ENCODE measurements at regions not wholly inside any gene's neighbourhood (a gene's known extent, or its start where the extent isn't known, plus 50 kb on each side); places are given as distances from the start of the nearest gene placed in this dataset.

GRCh38 chr2:2389215-2389614 lies 58.1 kb upstream of the MYT1L start:
- Mint-ChIP-seq H3K36me3 (ENCODE audit: low read depth) (no peaks in the 10 kb centered on the region), H3K27me3 (no peaks in the 10 kb centered on the region), H3K4me1 (ENCODE audit: low read depth) (no peaks in the 10 kb centered on the region), H3K27ac (no peak overlapping the region), H3K9me3 (peaks cover 6% of the 10 kb centered on the region), H3K4me3 (no peak overlapping the region)
- ChIA-PET POLR2A (no interaction called here), CTCF (no interaction called here)
- Histone ChIP-seq H3K4me1 (ENCODE audit: insufficient read depth, low read length) (no peaks in the 10 kb centered on the region), H3K27ac (ENCODE audit: low read depth in 1 of 2, low read length in 2 of 2) (no peak overlapping the region), H3K36me3 (ENCODE audit: insufficient read depth, low read length) (no peaks in the 10 kb centered on the region), H3K27me3 (ENCODE audit: control insufficient read depth in 1 of 2, insufficient read depth in 2 of 2, low read length in 2 of 2) (no peaks in the 10 kb centered on the region), H3K9me3 (ENCODE audit: control insufficient read depth in 1 of 2, insufficient read depth in 1 of 2, low read length in 2 of 2) (peaks cover 0 to 6% of the 10 kb centered on the region in 2 experiments), H3K4me3 (ENCODE audit: low read length) (no peak overlapping the region)
- no peak for TF ChIP-seq CTCF (IDR thresholded peaks at IDR 0.05)
- no peak for DNase-seq
- ATAC-seq (ENCODE audit: poor library complexity), result no peak
- intact Hi-C loops (cut with DNase I, micrococcal nuclease), result no loop called here

All from CD4-positive, alpha-beta T cell (primary cell).